Mononuclear cell (primary cell): ENCODE measurements at regions not wholly inside any gene's neighbourhood (a gene's known extent, or its start where the extent isn't known, plus 50 kb on each side); places are given as distances from the start of the nearest gene placed in this dataset.
"Not testable (repeated sequence)": the region's sequence is repeated elsewhere in the genome, so short reads cannot be mapped to it uniquely, and the experiment has no call there.

Experiments used
- H3K27me3 ChIP-seq: 2 replicates; pipeline ENCODE4 v1.6.0; 2011; ENCODE audit warnings: low read length, control low read depth; ENCODE audit not compliant: insufficient read depth
- H3K4me1 ChIP-seq: 2 replicates; pipeline ENCODE4 v1.5.1; 2011; ENCODE audit warnings: mild to moderate bottlenecking, low read length, control low read depth; ENCODE audit not compliant: insufficient read depth
- H3K4me3 ChIP-seq: 2 replicates; pipeline ENCODE4 v1.5.1; 2011; ENCODE audit warnings: mild to moderate bottlenecking, low read length, moderate library complexity
- H3K9me3 ChIP-seq: 2 replicates; pipeline ENCODE4 v1.5.1; 2011; ENCODE audit warnings: low read depth, mild to moderate bottlenecking, control low read depth, low read length

DNA sequence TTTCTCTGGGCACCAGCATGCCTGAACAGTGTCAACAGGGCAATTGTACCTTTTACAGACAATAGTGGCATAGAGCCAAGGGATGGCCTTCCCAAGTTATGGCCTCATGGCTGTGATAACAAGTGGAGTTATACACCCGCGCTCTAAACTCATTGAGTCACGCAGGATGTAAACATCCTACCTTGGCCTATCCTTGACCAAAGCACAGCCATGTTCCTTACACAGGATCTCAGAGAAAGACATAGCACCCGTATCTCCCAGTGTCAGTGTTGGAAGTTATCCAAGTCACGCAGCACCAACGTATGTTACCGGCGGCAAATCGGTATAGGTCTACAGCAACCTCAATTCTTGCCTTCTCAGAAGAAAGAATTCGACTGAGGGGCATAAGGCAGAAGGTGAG, 1654.9 kb upstream of the LRRTM3 start:
- H3K4me3 ChIP-seq = no peak overlapping the region

DNA sequence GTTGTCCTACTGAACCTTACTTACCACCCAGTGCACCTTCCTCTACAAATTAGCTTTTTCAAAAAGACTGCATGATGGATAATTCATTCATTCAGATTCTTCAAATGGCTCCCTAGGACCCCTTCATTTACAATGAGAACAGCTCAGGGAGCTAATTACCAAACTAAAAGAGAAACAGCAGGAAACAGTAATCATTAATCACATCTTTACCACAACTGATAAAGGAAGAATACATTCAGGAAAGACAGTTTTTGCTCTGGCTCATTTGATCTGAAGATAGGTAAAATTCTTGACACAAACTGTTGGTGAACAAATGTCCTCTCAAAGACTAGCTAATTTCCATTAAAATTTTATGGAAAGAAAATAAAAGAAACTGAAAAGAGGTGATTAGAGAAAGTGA, 1652.7 kb upstream of the LRRTM3 start:
- Histone ChIP-seq H3K27me3 (no peaks in the 10 kb centered on the region), H3K9me3 (no peaks in the 10 kb centered on the region), H3K4me1 (no peaks in the 10 kb centered on the region), H3K4me3 (no peak overlapping the region)

More for the DNA sequence above, 1654.9 kb upstream of the LRRTM3 start:
- Histone ChIP-seq H3K9me3 (no peaks in the 10 kb centered on the region), H3K4me1 (no peaks in the 10 kb centered on the region), H3K27me3 (no peaks in the 10 kb centered on the region)

- Histone ChIP-seq H3K9me3 (no peaks in the 10 kb centered on the region), H3K27me3 (no peaks in the 10 kb centered on the region), H3K4me3 (no peak overlapping the region), H3K4me1 (no peaks in the 10 kb centered on the region)
These were observed 1650.5 kb upstream of the LRRTM3 start for GRCh38 chr10:65275296-65275695.

- H3K9me3 ChIP-seq = peaks cover 5% of the 10 kb centered on the region
- H3K4me3 ChIP-seq = no peak overlapping the region
- no peaks in the 10 kb centered on the region for H3K27me3 ChIP-seq
These were observed 1641.3 kb upstream of the LRRTM3 start for GRCh38 chr10:65284495-65285041.

DNA sequence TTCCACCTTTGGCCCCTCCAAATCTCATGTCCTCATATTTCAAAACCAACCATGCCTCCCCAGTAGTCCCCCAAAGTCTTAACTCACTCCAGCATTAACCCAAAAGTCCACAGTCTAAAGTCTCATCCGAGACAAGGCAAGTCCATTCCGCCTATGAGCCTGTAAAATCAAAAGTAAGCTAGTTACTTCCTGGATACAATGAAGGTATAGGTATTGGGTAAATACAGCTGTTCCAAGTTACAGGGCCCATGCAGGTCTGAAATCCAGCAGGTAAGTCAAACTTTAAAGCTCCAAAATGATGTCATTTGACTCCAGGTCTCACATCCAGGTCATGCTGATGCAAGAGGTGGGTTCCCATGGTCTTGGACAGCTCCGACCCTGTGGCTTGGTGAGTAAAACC, 1640.1 kb upstream of the LRRTM3 start:
- H3K4me1 ChIP-seq, H3K4me3 ChIP-seq, H3K27me3 ChIP-seq, H3K9me3 ChIP-seq: not testable (repeated sequence)

More at GRCh38 chr10:65284495-65285041, 1641.3 kb upstream of the LRRTM3 start:
- no peaks in the 10 kb centered on the region for H3K4me1 ChIP-seq

DNA sequence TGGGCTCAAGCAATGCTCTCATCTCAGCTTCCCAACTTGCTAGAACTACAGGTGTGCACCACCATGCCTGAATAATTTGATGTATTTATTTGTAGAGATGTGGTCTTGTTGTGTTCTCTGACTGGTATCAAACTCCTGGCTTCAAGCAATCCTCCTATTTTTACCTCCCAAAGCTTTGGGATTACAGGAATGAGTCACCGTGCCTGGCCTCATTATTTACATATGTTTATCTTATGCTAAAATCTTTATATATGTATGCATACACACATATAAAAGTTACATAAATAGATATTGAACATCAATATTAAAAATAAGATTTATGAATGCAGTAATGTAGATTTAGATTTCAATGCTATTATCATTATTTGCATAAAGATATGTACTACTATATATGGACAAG, 1634.5 kb upstream of the LRRTM3 start:
- no peaks in the 10 kb centered on the region for H3K27me3 ChIP-seq
- H3K4me1 ChIP-seq = no peaks in the 10 kb centered on the region
- no peak overlapping the region for H3K4me3 ChIP-seq
- peaks cover 5% of the 10 kb centered on the region for H3K9me3 ChIP-seq

GRCh38 chr10:65292551-65292950, 1633.3 kb upstream of the LRRTM3 start:
- H3K4me1 ChIP-seq = no peaks in the 10 kb centered on the region
- no peaks in the 10 kb centered on the region for H3K27me3 ChIP-seq
- no peak overlapping the region for H3K4me3 ChIP-seq
- peaks cover 4% of the 10 kb centered on the region for H3K9me3 ChIP-seq

GRCh38 chr10:65294329-65294728, 1631.5 kb upstream of the LRRTM3 start:
- no peak overlapping the region for H3K4me3 ChIP-seq
- H3K4me1 ChIP-seq = no peaks in the 10 kb centered on the region
- H3K27me3 ChIP-seq = no peaks in the 10 kb centered on the region
- no peaks in the 10 kb centered on the region for H3K9me3 ChIP-seq

DNA sequence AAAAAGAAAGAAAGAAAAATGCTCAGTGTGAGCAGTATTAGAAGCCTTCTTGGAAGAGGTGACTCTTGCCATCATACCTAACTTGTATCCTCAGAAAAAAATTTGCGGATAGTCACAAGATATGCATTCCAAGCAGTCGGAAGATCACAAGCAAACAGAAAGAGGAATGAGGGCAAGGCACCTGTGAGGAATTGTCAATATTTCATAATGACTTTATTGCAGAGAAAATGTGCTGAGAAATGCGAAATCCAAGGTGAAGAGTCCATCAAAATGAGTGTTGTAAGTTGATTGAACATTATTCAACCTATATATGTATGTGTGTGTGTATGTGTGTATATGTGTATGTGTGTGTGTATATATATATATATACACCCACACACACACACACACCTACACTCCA, 1624.7 kb upstream of the LRRTM3 start:
- Histone ChIP-seq H3K9me3 (no peaks in the 10 kb centered on the region), H3K27me3 (no peaks in the 10 kb centered on the region), H3K4me3 (no peak overlapping the region), H3K4me1 (no peaks in the 10 kb centered on the region)

- Histone ChIP-seq H3K9me3 (no peaks in the 10 kb centered on the region), H3K4me1 (no peaks in the 10 kb centered on the region), H3K27me3 (no peaks in the 10 kb centered on the region), H3K4me3 (no peak overlapping the region)
These were observed 1619.6 kb upstream of the LRRTM3 start for GRCh38 chr10:65306201-65306600.

- Histone ChIP-seq H3K9me3 (no peaks in the 10 kb centered on the region), H3K27me3 (no peaks in the 10 kb centered on the region), H3K4me1 (no peaks in the 10 kb centered on the region), H3K4me3 (no peak overlapping the region)
These were observed 1613.0 kb upstream of the LRRTM3 start for GRCh38 chr10:65312876-65313275.

DNA sequence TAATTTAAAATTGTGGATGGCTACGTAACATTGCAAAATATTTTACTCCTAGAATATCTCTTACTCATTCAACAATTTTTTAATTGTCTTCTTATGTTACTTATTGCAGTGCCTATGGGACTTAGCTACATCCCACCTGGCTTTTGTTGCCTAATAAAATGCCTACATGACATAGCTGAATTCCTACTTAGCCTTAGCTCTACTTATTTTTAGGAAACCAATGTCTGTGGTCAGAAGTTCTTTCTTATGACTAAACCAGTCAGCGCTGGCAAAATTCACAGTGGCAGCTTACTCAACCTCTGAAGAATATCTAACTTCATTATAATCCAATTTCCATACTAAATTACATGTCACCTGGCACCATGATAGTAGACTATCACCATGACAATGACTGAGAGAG, 1612.4 kb upstream of the LRRTM3 start:
- no peaks in the 10 kb centered on the region for H3K4me1 ChIP-seq
- no peak overlapping the region for H3K4me3 ChIP-seq
- no peaks in the 10 kb centered on the region for H3K9me3 ChIP-seq
- no peaks in the 10 kb centered on the region for H3K27me3 ChIP-seq

DNA sequence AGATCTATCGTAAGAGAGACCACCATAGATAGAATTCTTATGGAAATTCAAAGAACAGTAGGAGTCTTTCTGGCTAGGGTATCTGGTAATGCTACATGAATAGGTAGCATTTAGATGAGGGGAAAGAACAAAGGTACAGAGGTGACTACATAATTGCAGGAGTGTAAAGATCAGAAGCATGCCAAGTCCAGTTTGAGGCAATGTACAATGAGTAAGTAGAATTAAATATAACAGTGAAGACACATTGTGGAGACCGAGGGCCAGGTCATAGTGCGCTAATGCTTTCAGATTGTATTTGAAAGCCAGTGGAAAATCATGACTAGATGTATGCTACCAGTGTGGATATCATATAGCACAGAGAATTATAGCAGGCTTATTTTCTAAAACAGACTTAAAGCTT, 1611.6 kb upstream of the LRRTM3 start:
- no peaks in the 10 kb centered on the region for H3K9me3 ChIP-seq
- H3K4me1 ChIP-seq = no peaks in the 10 kb centered on the region
- H3K4me3 ChIP-seq = no peak overlapping the region
- H3K27me3 ChIP-seq = no peaks in the 10 kb centered on the region

GRCh38 chr10:65319493-65319892, 1606.3 kb upstream of the LRRTM3 start:
- H3K4me3 ChIP-seq = no peak overlapping the region
- no peaks in the 10 kb centered on the region for H3K9me3 ChIP-seq
- no peaks in the 10 kb centered on the region for H3K4me1 ChIP-seq
- H3K27me3 ChIP-seq = no peaks in the 10 kb centered on the region

DNA sequence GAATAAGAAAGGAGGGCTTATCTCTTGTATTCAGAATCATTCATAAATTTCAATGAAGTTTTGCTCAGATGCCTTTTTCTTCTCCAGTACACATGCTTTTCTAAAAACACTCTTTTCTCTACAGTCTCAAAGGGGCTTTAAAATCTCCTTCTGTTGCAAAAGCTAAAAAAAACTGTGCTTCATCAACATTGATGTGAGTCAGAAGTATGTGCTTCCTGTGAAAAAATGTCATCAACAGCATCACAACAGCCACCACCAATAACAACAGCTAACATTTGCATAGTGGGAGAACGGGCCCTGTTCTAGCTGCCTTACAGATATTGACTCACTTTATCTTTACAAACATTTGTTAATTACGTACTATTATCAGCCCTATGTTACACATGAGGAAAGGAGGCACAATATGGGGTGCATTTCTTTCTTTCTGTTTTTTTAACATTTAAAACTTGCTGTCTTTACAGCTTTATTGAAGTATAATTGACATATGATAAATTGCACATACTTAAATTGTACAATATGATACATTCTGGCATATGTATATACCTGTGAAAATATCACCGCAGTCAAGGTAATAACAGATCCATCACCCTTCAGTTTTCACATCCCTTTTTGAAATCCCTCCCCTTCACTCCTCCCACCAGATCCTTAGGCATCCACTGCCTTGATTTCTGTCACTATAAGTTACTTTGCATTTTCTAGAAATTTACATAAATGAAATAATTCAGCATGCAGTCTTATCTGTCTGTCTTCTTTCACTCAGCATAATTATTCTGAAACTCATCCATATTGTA, 1605.4 kb upstream of the LRRTM3 start:
- H3K4me3 ChIP-seq = no peak overlapping the region
- no peaks in the 10 kb centered on the region for H3K27me3 ChIP-seq
- H3K4me1 ChIP-seq = no peaks in the 10 kb centered on the region
- H3K9me3 ChIP-seq = no peaks in the 10 kb centered on the region

- no peaks in the 10 kb centered on the region for H3K9me3 ChIP-seq
- no peaks in the 10 kb centered on the region for H3K4me1 ChIP-seq
- H3K4me3 ChIP-seq = no peak overlapping the region
- no peaks in the 10 kb centered on the region for H3K27me3 ChIP-seq
These were observed 1602.0 kb upstream of the LRRTM3 start for GRCh38 chr10:65323802-65324201.
